Panc1 (cell line): ENCODE measurements at regions not wholly inside any gene's neighbourhood (a gene's known extent, or its start where the extent isn't known, plus 50 kb on each side); places are given as distances from the start of the nearest gene placed in this dataset.

ENCODE experiments used
- CTCF ChIP-seq: fragments of 450-650 bp; IDR thresholded peaks from 2 replicates; pipeline ENCODE4 v1.5.1; 2017; ENCODE audit warnings: mild to moderate bottlenecking
- POLR2AphosphoS5 ChIP-seq: IDR thresholded peaks from 2 replicates; pipeline ENCODE4 v1.6.1; 2012; ENCODE audit warnings: mild to moderate bottlenecking, low read depth, low read length, moderate library complexity
- REST ChIP-seq, 2 experiments: IDR thresholded peaks; 2 replicates each; pipeline ENCODE4 v1.6.1; 2011 to 2012; ENCODE audit warnings: low read depth in 2 of 2, control low read depth in 1 of 2, low read length in 1 of 2, mild to moderate bottlenecking in 1 of 2, moderate library complexity in 1 of 2; ENCODE audit not compliant: insufficient read depth in 1 of 2
- SIN3A ChIP-seq: IDR thresholded peaks from 2 replicates; pipeline ENCODE4 v1.6.1; 2012; ENCODE audit warnings: low read depth, mild to moderate bottlenecking, low read length, moderate library complexity, borderline replicate concordance; ENCODE audit not compliant: insufficient read depth

- TF ChIP-seq CTCF (no peak), POLR2AphosphoS5 (no peak), REST (IDR thresholded peaks at IDR 0.05; ENCODE audit: insufficient read depth in 1 of 2, low read depth in 2 of 2, low read length in 1 of 2) (no peak), SIN3A (no peak)
Measured at GRCh38 chr2:211241891-211242290, 685.5 kb downstream of the CPS1 start.
